ENCODE measurements at regions not wholly inside any gene's neighbourhood (a gene's known extent, or its start where the extent isn't known, plus 50 kb on each side); places are given as distances from the start of the nearest gene placed in this dataset.

DNA sequence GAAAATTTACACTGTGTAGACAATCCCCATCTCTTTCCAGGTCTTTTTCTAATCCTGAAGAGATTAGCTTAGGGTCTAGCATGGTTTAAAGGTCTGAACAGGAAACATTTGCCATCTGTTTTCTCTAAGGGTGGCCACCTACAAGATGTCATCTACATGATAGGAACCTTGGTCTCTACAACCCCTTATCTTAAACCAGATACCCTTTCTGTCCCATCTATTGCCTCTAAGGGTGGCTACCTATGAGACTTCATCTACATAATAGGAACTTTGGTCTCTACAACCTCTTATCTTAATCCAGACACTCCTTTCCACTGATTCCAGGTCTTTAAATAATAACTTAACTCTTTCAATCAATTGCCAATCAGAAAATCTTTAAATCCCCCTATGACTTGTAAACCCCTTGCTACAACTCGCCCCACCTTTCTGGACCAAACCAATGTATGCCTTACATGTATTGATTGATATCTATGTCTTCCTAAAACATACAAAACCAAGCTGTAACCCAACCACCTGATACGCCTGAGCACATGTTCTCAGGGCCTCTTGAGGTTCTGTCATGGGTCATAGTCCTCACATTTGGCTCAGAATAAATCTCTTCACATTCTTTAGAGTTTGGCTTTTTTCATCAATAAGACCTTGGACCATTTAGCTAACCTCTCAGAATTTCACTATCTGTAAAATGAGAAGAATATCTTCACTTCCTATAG is 605.0 kb downstream of the TUSC7 start:
- TF ChIP-seq, protein P1, sequence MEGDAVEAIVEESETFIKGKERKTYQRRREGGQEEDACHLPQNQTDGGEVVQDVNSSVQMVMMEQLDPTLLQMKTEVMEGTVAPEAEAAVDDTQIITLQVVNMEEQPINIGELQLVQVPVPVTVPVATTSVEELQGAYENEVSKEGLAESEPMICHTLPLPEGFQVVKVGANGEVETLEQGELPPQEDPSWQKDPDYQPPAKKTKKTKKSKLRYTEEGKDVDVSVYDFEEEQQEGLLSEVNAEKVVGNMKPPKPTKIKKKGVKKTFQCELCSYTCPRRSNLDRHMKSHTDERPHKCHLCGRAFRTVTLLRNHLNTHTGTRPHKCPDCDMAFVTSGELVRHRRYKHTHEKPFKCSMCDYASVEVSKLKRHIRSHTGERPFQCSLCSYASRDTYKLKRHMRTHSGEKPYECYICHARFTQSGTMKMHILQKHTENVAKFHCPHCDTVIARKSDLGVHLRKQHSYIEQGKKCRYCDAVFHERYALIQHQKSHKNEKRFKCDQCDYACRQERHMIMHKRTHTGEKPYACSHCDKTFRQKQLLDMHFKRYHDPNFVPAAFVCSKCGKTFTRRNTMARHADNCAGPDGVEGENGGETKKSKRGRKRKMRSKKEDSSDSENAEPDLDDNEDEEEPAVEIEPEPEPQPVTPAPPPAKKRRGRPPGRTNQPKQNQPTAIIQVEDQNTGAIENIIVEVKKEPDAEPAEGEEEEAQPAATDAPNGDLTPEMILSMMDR (IDR thresholded peaks at IDR 0.05; ENCODE audit: low read depth, low read length): no peak
- ChIA-PET CTCF (no interaction called here), POLR2A (no interaction called here)
- no peak for DNase-seq (ENCODE audit: low read depth, low spot score)
- Histone ChIP-seq H3K4me3 (ENCODE audit: low read depth, low read length) (no peak overlapping the region), H3K27me3 (ENCODE audit: control insufficient read depth, insufficient read depth, low read length) (no peaks in the 10 kb centered on the region), H3K9me3 (ENCODE audit: control insufficient read depth, insufficient read depth, low read length) (no peaks in the 10 kb centered on the region), H3K27ac (ENCODE audit: low read depth, low read length) (no peak overlapping the region)

DNA sequence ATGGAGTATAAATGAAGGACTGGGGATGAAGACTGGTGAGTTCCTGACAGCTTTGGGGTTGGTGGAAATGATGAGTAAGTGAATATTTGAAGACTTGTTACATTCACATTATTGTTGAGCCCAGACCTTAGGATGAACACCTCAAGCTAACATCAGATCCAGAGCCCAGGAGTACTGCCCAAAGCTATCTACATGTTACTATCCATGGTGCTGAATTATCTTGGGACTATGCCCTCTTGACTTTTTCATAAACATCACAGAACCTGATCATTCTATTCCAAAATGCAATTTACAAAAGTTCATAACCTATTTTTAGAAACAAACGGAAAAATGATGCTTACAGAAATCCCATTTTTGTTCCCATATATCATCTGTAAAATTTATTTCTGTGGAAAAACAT is 613.3 kb downstream of the TUSC7 start:
- H3K27me3 ChIP-seq (ENCODE audit: control insufficient read depth, insufficient read depth, low read length): no peaks in the 10 kb centered on the region
- H3K27ac ChIP-seq (ENCODE audit: low read depth, low read length): no peak overlapping the region
- H3K4me3 ChIP-seq (ENCODE audit: low read depth, low read length): no peak overlapping the region
- ChIA-PET CTCF (no interaction called here), POLR2A (no interaction called here)
- no peaks in the 10 kb centered on the region for H3K9me3 ChIP-seq (ENCODE audit: control insufficient read depth, insufficient read depth, low read length)
- TF ChIP-seq, protein P1 (IDR thresholded peaks at IDR 0.05; ENCODE audit: low read depth, low read length): no peak
- DNase-seq (ENCODE audit: low read depth, low spot score): no peak

DNA sequence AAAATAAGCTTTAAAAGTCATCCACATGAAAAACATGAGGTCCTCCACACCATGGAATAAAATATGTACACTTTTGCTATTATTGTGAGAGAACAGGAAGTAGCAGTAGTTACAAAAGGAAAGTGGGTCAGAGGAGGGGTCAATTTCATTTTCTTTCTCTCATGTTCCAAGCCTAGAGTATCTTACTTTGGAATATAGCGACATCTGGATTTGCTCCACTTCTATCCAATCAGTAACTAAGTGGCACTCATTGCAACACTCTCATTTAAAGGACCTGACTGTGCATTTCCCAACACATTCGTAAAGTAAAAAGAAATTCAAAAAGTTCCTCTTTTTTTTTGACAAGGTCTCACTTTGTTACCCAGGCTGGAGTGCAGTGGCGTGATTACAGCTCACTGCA is 637.3 kb downstream of the TUSC7 start:
- ChIA-PET POLR2A (no interaction called here), CTCF (no interaction called here)
- Histone ChIP-seq H3K27ac (ENCODE audit: low read depth, low read length) (no peak overlapping the region), H3K27me3 (ENCODE audit: control insufficient read depth, insufficient read depth, low read length) (no peaks in the 10 kb centered on the region), H3K4me3 (ENCODE audit: low read depth, low read length) (no peak overlapping the region), H3K9me3 (ENCODE audit: control insufficient read depth, insufficient read depth, low read length) (no peaks in the 10 kb centered on the region)
- TF ChIP-seq, protein P1 (IDR thresholded peaks at IDR 0.05; ENCODE audit: low read depth, low read length): no peak
- no peak for DNase-seq (ENCODE audit: low read depth, low spot score)

DNA sequence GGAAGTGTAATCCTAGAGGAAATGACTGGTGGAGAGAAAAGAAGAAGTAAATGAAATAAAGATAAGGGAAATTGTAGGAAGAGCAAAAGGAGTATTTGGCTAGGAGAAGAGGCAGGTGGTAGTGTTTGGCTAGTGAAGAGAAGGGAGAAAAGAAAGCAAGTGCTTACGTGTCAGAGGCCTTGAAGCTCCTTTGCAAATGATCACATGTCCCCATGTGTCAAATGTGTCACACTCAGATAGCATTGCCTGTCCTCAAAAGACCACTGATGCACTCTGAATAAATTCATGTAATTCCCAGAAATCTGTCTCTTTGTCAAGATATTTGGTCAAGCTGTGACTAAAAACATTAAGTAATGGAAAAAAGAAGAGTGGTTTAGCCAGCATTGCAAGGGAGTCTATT is 639.3 kb downstream of the TUSC7 start:
- DNase-seq (ENCODE audit: low read depth, low spot score): no peak
- Histone ChIP-seq H3K9me3 (ENCODE audit: control insufficient read depth, insufficient read depth, low read length) (no peaks in the 10 kb centered on the region), H3K4me3 (ENCODE audit: low read depth, low read length) (no peak overlapping the region), H3K27ac (ENCODE audit: low read depth, low read length) (no peak overlapping the region), H3K27me3 (ENCODE audit: control insufficient read depth, insufficient read depth, low read length) (no peaks in the 10 kb centered on the region)
- TF ChIP-seq, protein P1 (IDR thresholded peaks at IDR 0.05; ENCODE audit: low read depth, low read length): no peak
- POLR2A ChIA-PET: no interaction called here
- CTCF ChIA-PET: no interaction called here

DNA sequence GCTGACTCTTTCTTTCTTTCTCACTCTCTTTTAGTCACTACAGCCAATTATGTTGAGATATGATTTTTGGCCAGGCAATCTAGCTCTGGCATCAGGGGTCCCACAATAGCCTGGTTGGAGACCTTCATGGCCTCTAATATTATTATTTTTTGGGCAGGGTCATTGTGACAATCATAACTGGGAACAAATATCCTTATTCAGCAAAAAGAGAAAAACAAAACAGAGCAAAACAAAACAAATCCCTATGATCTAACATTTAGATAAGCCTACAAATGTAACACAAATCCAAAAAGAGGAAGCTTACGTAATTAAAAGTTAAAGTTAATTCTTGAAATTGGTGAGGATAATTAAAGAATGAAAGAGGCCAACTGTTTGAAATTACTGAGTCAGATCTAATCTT is 640.0 kb downstream of the TUSC7 start:
- CTCF ChIA-PET: interaction anchor here (0.7 kb wide), 1 partner anchor 11 kb away, joined by 3 read pairs; no protein-coding TSS in a partner anchor
- DNase-seq (ENCODE audit: low read depth, low spot score): no peak
- no peaks in the 10 kb centered on the region for H3K27me3 ChIP-seq (ENCODE audit: control insufficient read depth, insufficient read depth, low read length)
- H3K9me3 ChIP-seq (ENCODE audit: control insufficient read depth, insufficient read depth, low read length): no peaks in the 10 kb centered on the region
- H3K27ac ChIP-seq (ENCODE audit: low read depth, low read length): no peak overlapping the region
- TF ChIP-seq, protein P1 (IDR thresholded peaks at IDR 0.05; ENCODE audit: low read depth, low read length): no peak
- no peak overlapping the region for H3K4me3 ChIP-seq (ENCODE audit: low read depth, low read length)
- POLR2A ChIA-PET: no interaction called here
